Progenitor cell of endocrine pancreas (in vitro differentiated cells): ENCODE measurements at regions not wholly inside any gene's neighbourhood (a gene's known extent, or its start where the extent isn't known, plus 50 kb on each side); places are given as distances from the start of the nearest gene placed in this dataset.

Source experiments
- DNase-seq: peaks from one replicate; pipeline ENCODE4 v3.0.0; 2021; ENCODE audit warnings: low spot score; ENCODE audit not compliant: unreplicated experiment
- H3K27ac Mint-ChIP-seq: 2 replicates; pipeline ENCODE4 v1.8.0; 2021; ENCODE audit warnings: mild to moderate bottlenecking, moderate library complexity, mixed read lengths
- H3K27me3 Mint-ChIP-seq: 2 replicates; pipeline ENCODE4 v1.8.0; 2021; ENCODE audit warnings: mixed read lengths
- H3K36me3 Mint-ChIP-seq: 2 replicates; pipeline ENCODE4 v1.8.0; 2022; ENCODE audit warnings: mixed read lengths; ENCODE audit not compliant: insufficient read depth
- H3K4me1 Mint-ChIP-seq: 2 replicates; pipeline ENCODE4 v1.8.0; 2021; ENCODE audit warnings: low read depth, mixed read lengths
- H3K4me3 Mint-ChIP-seq: 2 replicates; pipeline ENCODE4 v1.8.0; 2021; ENCODE audit warnings: low read depth, mild to moderate bottlenecking, moderate library complexity, mixed read lengths
- H3K9me3 Mint-ChIP-seq: 2 replicates; pipeline ENCODE4 v1.8.0; 2021; ENCODE audit warnings: low read depth, mixed read lengths
- TF ChIP-seq, protein P1 (sequence below): fragments of 200-600 bp; sonication (generic); IDR thresholded peaks from one replicate; pipeline ENCODE4 v1.5.0; 2021; ENCODE audit warnings: antibody characterized with exemption, mild to moderate bottlenecking; ENCODE audit not compliant: unreplicated experiment

- H3K4me1 Mint-ChIP-seq = peaks cover 1% of the 10 kb centered on the region
- no peak overlapping the region for H3K27ac Mint-ChIP-seq
- TF ChIP-seq, protein P1, sequence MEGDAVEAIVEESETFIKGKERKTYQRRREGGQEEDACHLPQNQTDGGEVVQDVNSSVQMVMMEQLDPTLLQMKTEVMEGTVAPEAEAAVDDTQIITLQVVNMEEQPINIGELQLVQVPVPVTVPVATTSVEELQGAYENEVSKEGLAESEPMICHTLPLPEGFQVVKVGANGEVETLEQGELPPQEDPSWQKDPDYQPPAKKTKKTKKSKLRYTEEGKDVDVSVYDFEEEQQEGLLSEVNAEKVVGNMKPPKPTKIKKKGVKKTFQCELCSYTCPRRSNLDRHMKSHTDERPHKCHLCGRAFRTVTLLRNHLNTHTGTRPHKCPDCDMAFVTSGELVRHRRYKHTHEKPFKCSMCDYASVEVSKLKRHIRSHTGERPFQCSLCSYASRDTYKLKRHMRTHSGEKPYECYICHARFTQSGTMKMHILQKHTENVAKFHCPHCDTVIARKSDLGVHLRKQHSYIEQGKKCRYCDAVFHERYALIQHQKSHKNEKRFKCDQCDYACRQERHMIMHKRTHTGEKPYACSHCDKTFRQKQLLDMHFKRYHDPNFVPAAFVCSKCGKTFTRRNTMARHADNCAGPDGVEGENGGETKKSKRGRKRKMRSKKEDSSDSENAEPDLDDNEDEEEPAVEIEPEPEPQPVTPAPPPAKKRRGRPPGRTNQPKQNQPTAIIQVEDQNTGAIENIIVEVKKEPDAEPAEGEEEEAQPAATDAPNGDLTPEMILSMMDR = no peak
- H3K27me3 Mint-ChIP-seq = peaks cover 6% of the 10 kb centered on the region
- DNase-seq = no peak
- no peak overlapping the region for H3K4me3 Mint-ChIP-seq
- H3K9me3 Mint-ChIP-seq = no peaks in the 10 kb centered on the region
- H3K36me3 Mint-ChIP-seq = no peaks in the 10 kb centered on the region
Measured at GRCh38 chr2:40556739-40557138, 104.8 kb upstream of the SLC8A1 start.

DNA sequence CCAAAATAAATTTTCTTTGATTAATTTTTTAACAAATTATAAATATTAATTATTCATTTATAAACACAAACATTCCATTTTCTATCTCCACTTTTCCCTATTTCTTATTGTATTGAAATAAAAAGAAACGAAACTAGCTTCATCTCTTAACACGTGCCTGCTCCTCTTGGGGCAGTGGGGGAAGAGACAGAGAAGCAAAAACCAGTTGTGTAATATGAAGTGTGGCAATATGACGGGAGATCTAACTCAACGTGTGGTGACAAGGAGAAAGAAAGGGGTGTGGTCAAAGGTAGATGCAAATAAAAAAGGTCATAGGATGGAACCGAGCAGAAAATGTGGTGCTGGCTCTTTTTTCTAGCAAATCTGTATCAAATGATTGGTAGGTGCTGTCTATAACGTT, 106.9 kb upstream of the SLC8A1 start:
- H3K27ac Mint-ChIP-seq = no peak overlapping the region
- no peaks in the 10 kb centered on the region for H3K36me3 Mint-ChIP-seq
- no peak for DNase-seq
- peaks cover 3% of the 10 kb centered on the region for H3K27me3 Mint-ChIP-seq
- H3K4me3 Mint-ChIP-seq = no peak overlapping the region
- peaks cover 1% of the 10 kb centered on the region for H3K4me1 Mint-ChIP-seq
- TF ChIP-seq, protein P1 = no peak
- no peaks in the 10 kb centered on the region for H3K9me3 Mint-ChIP-seq

GRCh38 chr2:40559175-40559574, 107.3 kb upstream of the SLC8A1 start:
- H3K4me1 Mint-ChIP-seq = peaks cover 1% of the 10 kb centered on the region
- TF ChIP-seq, protein P1 = no peak
- peaks cover 3% of the 10 kb centered on the region for H3K27me3 Mint-ChIP-seq
- no peak overlapping the region for H3K4me3 Mint-ChIP-seq
- H3K27ac Mint-ChIP-seq = no peak overlapping the region
- no peaks in the 10 kb centered on the region for H3K9me3 Mint-ChIP-seq
- no peak for DNase-seq
- H3K36me3 Mint-ChIP-seq = no peaks in the 10 kb centered on the region

- TF ChIP-seq, protein P1 = no peak
- Mint-ChIP-seq H3K9me3 (no peaks in the 10 kb centered on the region), H3K4me3 (no peak overlapping the region), H3K4me1 (no peaks in the 10 kb centered on the region), H3K36me3 (no peaks in the 10 kb centered on the region), H3K27me3 (no peaks in the 10 kb centered on the region), H3K27ac (no peak overlapping the region)
- no peak for DNase-seq
Measured at GRCh38 chr2:40564184-40564583, 112.3 kb upstream of the SLC8A1 start.

DNA sequence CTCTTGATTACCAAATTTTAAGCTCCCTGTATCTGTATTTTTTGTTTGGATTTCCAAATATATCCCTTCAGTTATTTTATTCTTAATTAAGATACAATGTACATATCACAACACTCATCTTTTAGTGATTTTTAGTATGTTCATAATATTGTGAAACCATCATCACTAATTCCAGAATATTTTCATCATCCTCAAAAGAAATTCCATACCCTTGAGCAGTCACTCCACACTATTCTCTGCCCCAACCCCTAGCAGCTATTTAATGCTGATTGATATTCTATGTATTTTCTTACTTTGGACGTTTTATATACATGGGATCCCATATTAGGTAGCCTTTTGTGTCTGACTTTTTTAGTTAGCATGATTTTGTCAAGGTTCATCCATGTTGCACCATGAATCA, 127.4 kb upstream of the SLC8A1 start:
- no peak for DNase-seq
- Mint-ChIP-seq H3K36me3 (no peaks in the 10 kb centered on the region), H3K27ac (no peak overlapping the region), H3K9me3 (peaks cover 7% of the 10 kb centered on the region), H3K4me3 (no peak overlapping the region), H3K4me1 (no peaks in the 10 kb centered on the region), H3K27me3 (no peaks in the 10 kb centered on the region)
- TF ChIP-seq, protein P1 = no peak
